Caki2 (cell line): ENCODE measurements at regions not wholly inside any gene's neighbourhood (a gene's known extent, or its start where the extent isn't known, plus 50 kb on each side); places are given as distances from the start of the nearest gene placed in this dataset.
"Not testable (repeated sequence)": the region's sequence is repeated elsewhere in the genome, so short reads cannot be mapped to it uniquely, and the experiment has no call there.

Experiments
- DNase-seq: peaks from one replicate; pipeline ENCODE4 v3.0.0-alpha.2; 2015; ENCODE audit warnings: low read depth
- in situ Hi-C: cut with HindIII; loops from 2 replicates; pipeline ENCODE4 v1.10.0; 2016; ENCODE audit warnings: low sequenced_read_pairs, low pct_unique_long_range_greater_than_20kb, mixed read lengths

DNA sequence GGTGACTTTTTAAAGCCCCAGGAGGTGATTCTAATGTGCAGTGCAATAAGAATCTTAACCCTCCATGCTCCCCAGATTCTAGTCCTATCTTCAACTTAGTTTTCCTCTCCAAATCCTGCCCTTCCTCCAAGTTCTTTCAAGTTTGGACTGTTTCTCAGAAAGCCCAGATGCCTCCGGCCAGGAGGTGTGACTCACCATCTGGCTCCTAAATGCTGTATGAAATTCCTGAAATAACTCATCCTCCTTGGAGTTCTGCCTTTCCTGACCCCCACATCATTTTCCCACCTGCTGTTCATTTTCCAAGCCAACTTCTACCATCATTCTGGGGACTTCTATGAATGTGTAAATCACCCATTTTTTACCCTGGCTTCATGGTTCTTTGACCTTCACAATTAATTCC lies 118.2 kb upstream of the NOL4 start:
- no peak for DNase-seq
- in situ Hi-C loops = no loop called here

DNA sequence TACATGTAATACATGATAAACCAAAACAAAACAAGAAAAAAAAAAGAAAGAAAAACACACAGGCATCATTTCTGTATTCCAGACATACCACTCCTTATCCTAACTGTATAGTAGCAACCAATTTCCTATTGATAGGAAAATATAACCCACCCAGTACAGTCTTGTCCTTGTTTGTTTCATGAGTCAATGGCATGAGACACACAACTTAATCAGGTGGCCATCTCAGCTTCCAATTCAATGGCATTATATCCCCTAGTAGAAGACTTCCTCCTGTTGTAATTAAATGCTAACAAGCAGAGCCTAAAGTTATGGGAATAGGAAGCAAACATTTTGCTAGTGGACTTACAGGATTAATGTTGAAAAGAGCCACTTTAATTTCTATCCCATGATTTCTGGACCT lies 121.0 kb upstream of the NOL4 start:
- DNase-seq = no peak
- in situ Hi-C loops = no loop called here

DNA sequence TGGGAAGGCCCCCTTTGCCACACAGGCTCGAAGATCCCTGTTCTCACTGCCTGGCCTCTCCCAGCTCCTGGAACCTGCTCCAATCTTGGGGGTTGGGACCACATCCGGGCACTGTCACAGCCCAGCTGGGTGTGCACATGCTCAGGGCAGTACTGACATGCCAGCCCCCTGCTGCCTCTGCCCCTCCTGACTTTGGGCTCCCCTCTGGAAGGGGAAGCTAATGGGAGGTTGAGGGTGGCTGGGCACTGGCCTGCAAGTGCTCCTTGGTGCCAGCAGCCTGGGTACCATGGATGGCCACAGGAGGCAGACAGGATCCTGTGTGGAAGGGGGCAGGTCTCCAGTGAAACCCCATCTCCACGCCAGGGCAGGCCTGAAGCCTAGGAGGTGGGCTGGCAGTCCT lies 126.1 kb upstream of the NOL4 start:
- in situ Hi-C loops = no loop called here
- DNase-seq = no peak

DNA sequence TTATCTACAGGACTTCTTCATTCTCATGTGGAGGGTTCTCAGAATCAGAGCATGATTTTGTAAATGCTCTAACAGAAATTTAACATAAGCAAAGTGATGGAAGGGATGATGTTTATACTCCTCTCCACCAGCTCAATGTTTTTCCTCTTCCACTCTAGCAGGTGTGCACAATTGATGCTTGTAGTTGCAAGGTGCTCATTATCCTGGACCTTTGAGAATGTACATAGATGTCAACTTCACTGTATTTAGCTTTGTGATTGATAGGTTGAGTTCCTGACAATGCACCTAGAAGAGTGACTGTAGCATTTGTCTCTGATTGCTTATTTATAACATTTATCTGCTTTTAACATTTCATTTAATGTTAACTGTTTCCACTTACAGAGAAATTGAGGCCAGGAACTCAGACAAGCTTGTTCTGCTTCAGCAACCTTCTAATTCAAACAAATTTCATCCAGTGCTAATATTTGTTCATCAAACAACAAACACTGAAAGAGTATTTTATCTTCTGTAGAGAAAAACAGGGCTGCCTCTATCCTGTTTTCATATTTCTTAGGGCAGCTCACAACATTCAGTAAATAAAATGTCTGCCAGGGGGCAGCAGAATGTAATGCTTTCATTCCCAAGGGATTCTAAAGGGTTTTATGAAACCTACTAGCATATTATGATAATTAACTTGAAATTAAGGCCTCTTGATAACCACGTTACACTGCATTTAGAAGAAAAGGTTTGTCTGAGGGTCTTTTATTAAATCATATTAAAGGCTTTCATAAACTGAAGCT lies 127.9 kb upstream of the NOL4 start:
- no peak for DNase-seq
- in situ Hi-C loops = no loop called here

DNA sequence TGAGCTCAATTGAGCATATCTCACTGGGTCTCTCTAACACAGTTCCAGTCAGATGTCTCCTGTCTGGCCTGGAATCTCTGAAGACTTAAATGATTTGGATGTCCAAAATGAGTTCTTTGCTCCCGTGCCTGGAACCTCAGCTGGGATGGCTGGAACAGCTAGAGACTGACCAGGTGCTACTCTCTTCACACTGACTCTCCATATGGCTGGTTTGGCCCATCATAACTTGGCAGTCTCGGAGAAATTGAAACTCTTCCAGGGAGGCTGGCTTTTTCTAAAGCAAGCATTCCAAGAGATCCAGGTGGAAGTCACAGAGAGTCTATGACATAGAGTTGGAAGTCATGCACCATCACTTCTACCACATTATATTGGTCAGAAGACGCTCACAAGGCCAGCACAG lies 129.6 kb upstream of the NOL4 start:
- DNase-seq = no peak
- in situ Hi-C loops = no loop called here

DNA sequence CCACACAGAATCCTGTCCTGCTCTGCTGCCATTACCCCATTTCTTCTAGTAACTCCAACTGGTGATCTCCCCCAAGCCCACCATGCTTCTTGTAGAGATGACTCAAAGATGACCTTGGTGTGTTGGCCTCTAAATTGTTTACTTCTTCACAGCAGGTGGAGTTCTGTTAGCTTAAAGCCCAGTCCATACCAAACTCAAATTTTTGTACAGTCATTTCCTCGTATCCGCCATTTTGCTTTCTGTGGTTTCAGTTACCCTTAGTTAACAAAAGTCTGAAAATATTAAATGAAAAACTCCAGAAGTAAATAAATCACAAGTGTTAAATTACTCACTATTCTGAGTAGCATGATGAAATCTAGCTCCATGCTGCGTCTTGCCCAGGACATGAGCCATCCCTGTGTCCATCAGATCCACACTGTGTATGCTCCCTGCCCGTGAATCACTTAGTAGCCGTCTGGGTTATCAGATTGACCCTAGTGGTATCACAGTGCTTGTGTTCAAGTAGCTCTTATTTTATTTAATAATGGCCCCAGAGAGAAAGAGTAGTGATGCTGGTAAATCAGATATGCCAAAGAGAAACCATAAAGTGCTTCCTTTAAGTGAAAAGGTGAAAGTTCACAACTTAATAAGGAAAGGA lies 133.3 kb upstream of the NOL4 start:
- in situ Hi-C loops = no loop called here
- DNase-seq = no peak

DNA sequence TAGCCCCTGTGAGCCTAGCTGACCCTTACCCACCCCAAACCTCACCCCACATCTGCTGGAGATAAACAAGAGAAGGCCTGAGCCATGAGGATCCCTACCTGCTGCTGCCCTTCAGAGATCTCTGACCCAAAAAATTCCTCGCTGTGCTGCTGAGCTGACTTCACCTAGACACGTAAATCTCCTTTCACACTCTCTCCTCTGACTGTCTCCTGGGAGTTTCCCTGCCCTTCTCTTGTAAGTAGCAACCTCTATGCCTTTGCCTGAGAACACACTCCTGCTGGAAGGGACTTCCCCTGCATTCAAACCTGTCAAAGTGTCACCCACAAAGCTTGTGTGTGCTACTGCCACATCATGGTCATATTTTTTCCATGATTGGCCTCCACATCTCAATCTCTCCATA lies 134.2 kb upstream of the NOL4 start:
- DNase-seq = no peak
- in situ Hi-C loops = no loop called here

DNA sequence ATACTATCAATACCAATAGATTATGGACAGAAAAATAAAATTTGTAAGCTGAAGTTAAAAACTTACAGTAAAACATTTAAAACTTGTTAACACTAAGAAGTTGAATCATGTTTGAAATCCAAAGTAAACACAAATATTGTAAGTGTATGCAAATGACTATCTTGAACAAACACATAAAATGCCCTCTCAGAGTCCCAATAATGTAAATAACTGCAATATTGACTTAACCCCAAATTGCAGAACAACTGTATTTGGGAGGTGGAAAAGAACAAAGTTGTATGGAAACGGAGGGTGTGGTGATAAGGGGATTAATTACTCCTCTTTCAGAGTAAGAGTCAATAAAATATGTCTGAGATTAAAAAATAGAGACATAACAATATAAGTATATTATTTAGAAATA lies 140.0 kb upstream of the NOL4 start:
- in situ Hi-C loops = no loop called here
- DNase-seq = no peak

DNA sequence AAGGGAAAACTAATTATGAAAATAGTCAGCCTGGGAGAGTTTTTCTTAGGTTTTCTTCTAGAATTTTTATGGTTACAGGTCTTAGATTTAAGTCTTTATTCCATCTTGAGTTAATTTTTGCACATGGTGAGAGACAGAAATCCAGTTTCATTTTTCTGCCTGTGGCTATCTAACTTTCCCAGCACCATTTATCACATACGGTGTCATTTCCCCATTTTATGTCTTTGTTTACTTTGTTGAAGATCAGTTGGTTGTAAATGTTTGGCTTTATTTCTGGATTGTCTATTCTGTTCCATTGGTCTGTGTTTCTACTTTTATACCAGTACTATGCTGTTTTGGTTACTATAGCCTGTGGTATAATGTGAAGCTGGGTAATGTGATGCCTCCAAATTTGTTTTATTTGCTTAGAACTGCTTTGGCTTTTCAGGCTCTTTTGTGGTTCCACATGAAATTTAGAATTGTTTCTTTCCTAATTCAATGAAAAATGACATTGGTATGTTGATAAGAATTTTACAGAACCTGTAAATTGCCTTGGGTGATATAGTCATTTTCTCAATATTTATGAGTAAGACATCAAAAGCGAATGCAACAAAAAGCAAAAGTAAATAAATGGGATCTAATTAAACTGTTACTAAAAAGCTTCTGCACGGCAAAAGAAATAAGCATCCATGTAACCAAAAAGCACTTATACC lies 146.1 kb upstream of the NOL4 start:
- in situ Hi-C loops = no loop called here

DNA sequence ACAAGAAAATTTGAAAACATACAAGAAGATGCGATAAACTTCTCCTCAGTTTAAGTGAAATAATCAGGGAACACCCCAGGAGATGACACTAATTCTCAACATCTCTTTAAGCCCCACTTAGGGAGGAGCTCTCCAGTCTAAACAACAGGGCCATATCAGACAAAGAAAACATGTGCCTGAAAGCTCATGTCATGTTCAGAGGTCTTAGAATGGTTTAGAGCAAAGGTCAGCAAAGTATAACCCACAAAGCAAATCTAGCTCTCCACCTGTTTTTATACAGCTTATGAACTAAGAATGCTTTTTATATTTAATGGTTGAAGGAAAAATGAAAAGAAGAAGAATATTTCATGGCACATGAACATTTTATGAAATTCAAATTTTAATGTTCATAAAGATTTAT lies 155.6 kb upstream of the NOL4 start:
- in situ Hi-C loops = no loop called here
- DNase-seq = no peak

More for the DNA sequence above, 146.1 kb upstream of the NOL4 start:
- DNase-seq = no peak

DNA sequence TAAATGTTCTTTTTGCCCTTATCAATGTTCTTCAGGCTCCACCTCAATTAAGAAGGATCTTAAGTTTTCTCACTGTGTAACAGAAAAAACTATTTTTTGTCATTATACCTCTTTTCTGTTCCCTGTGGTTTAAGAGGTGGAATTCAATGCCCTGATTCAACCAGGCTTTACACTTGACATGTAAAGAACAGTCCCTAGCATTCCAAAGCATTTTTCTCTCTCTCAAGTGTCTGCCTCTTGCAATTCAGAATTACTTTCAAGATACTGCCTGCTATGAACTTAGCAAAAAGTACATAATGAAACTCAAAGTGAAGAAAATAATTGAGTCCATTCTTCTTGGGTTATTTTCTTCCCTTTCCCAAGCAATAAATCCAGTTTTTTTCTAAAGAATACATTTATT lies 160.6 kb upstream of the NOL4 start:
- in situ Hi-C loops = no loop called here
- DNase-seq = no peak

DNA sequence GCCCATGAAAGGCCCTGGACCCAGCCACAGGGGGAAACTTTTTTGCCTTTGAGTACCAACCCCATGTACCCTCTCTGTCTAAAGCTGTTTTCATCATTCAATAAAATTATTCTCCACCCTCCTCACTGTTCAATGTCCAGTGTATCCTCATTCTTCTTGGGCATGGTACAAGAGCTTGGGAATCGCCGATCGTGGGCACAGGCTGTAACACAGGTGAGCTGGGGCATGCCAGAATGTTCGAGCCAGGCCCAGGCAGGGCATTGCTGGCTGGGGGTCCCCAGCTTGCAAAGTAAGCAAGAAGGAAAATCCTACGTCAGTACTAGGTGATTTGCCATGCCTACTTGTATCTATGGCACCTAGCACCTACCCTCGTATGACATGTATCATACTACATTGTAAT lies 162.1 kb upstream of the NOL4 start:
- DNase-seq = no peak
- in situ Hi-C loops = no loop called here

DNA sequence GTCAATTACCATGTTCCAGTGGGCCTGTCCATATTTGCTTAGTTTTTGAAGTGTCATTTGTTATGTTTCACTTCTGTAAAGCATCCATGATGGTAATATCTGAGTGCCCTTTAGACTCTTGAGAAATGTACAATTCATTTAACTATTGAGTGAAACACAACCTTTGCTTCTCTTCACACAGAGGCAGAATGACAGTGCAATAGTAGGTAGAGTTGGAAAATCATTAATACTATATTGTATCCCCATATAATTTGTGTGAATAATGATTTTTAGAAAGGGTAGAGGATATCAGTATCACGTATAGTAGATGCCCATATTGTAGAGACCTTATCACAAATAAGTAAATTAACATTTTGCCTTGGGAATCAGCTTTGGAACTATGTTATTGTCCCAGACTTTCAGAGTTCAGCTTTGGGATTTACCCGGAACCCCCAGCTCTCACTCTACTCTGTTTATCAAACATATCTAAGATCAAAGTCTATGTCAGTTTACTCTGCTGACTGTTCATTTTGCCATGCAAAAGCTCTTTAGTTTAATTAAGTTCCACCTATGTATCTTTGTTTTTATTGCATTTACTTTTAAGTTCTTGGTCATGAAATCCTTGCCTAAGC lies 172.7 kb upstream of the NOL4 start:
- in situ Hi-C loops = no loop called here

DNA sequence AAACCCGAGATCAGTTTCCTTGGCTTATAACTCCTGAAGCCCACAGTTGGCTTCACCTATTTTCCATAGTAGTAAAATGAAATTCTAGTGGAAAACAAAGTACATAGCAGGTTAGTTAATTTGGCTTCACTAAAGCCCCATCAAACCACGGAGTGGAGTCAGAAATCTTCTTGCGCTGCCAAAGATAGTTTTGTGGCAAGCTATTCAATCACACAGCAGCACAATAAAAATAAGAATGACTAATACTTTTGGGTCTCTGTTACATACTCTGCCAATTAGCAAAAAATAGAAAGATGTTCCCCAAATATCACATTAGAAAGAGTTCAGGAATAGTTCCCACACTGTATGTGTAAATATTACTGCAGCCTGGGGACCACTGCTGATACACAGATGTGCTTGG lies 175.2 kb upstream of the NOL4 start:
- in situ Hi-C loops = no loop called here
- DNase-seq = no peak

More for the DNA sequence above, 172.7 kb upstream of the NOL4 start:
- no peak for DNase-seq

DNA sequence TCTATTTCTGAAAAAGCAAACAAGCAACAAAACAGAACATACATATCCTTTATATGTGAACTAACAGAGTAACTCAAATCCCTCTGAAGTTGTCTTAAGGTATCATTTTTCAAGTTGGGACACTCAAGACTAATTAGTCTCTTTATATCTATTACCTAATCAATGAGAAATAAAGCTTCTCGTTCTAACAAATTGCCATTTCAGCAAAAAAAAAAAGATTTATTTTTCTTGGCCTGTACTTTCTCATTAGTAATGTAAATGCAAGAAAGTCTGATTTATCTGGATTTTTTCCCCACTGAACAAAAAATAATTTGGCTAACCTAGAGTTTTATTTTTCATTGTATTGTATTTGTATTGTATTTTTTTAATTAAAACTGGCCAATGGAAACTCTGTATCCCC lies 176.1 kb upstream of the NOL4 start:
- in situ Hi-C loops = no loop called here
- no peak for DNase-seq

DNA sequence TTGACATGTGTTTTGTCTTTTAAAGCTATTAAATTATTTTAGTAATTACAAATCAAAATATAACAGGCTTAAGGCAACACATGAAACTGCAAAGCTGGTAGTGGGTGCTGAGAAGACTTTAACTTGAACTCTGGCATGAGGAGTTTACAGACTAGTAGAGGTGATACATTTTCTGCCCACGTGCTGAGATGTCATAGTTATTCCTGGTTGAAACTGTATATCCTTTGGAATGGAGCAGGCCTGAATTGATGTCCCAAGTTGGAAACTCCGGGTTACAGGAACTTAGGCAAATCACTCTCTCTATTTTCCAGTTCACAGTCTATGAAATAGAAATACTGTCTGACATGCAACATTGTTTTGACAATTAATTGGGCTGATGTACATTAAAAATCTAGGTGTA lies 177.1 kb upstream of the NOL4 start:
- in situ Hi-C loops = no loop called here
- no peak for DNase-seq

DNA sequence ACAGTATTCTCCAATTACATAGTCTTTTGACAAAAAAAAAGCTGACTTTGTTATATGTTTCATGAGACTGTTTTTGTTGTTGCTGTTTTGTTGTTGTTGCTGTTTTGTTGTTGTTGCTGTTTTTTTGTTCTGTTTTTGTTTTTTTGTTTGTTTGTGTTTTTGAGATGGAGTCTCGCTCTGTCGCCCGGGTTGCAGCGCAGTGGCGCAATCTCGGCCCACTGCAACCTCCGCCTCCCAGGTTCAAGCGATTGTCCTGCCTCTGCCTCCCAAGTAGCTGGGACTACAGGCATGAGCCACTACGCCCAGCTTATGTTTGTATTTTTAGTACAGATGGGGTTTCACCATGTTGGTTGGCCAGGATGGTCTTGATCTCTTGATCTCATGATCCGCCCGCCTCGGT lies 182.8 kb upstream of the NOL4 start:
- in situ Hi-C loops, DNase-seq: not testable (repeated sequence)

DNA sequence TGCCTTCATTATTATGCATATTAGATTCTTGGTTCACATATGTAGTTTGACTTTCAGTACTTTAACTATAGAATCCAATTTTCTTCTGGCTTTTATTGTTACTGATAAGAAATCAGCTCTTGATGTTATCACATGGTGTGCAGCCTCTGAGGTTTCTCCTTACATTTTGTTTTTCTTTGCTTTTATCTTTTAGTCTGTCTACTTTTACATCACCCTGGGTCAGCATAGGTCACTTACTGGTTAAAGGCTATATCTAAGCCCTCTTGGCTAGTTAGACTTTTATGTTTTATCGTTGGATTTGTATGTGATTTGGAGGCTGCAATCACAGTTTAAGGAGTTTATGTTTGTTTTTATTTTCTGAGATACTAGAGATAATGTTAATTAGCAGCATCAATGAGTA lies 187.2 kb upstream of the NOL4 start:
- no peak for DNase-seq
- in situ Hi-C loops = no loop called here

DNA sequence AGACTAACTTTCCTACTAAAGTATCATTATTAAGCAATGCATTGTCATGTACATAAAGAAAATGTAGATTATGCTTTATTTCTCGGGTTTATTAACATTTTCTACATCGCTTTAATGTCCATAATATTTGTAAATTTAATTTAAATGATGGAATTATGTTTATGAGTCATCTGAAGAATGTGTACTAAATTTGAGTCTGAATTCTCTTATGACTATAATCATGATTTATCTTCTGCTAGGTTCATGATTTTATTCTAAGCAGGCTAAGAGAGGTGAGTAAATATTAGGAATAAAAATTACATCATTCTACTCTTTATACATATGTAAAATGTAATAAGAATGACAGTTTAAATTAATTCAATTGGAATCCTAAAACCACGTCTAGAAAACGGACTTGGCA lies 206.3 kb upstream of the NOL4 start:
- in situ Hi-C loops = no loop called here
- DNase-seq = no peak
